Choroid plexus epithelial cell (primary cell): ENCODE measurements at regions not wholly inside any gene's neighbourhood (a gene's known extent, or its start where the extent isn't known, plus 50 kb on each side); places are given as distances from the start of the nearest gene placed in this dataset.

Source experiments
- DNase-seq: peaks from one replicate; pipeline ENCODE4 v3.0.0-alpha.2; 2010; ENCODE audit warnings: low read depth
- H3K4me3 ChIP-seq: 2 replicates; pipeline ENCODE4 v1.5.1; 2011; ENCODE audit warnings: low read depth, mild to moderate bottlenecking, control low read depth, low read length, moderate library complexity
- CTCF ChIP-seq: conservative IDR thresholded peaks from 2 replicates; pipeline ENCODE4 v1.5.1; 2011; ENCODE audit warnings: low read depth, mild to moderate bottlenecking, control low read depth, inconsistent platforms, low read length, moderate library complexity

GRCh38 chr3:74036568-74036967 is 411.8 kb upstream of the PDZRN3 start:
- no peak overlapping the region for H3K4me3 ChIP-seq
- no peak for TF ChIP-seq CTCF

GRCh38 chr3:74036102-74036501 is 411.4 kb upstream of the PDZRN3 start:
- H3K4me3 ChIP-seq: no peak overlapping the region
- no peak for DNase-seq
- TF ChIP-seq CTCF: no peak

More at GRCh38 chr3:74036568-74036967, 411.8 kb upstream of the PDZRN3 start:
- no peak for DNase-seq

- DNase-seq: no peak
- no peak overlapping the region for H3K4me3 ChIP-seq
- TF ChIP-seq CTCF: no peak
Observed at GRCh38 chr3:74033806-74034205, 409.1 kb upstream of the PDZRN3 start.

GRCh38 chr3:74033381-74033780 is 408.6 kb upstream of the PDZRN3 start:
- H3K4me3 ChIP-seq: no peak overlapping the region
- peak; percentile 2 for DNase-seq
- TF ChIP-seq CTCF: no peak

- DNase-seq: no peak
- TF ChIP-seq CTCF: no peak
- H3K4me3 ChIP-seq: no peak overlapping the region
Observed at GRCh38 chr3:74027121-74027520, 402.4 kb upstream of the PDZRN3 start.

- H3K4me3 ChIP-seq: no peak overlapping the region
- DNase-seq: no peak
- no peak for TF ChIP-seq CTCF
Observed at GRCh38 chr3:74023395-74023794, 398.7 kb upstream of the PDZRN3 start.

- DNase-seq: no peak
Observed at GRCh38 chr3:74021449-74021848, 396.7 kb upstream of the PDZRN3 start.

More at GRCh38 chr3:74021449-74021848, 396.7 kb upstream of the PDZRN3 start:
- H3K4me3 ChIP-seq: no peak overlapping the region
- TF ChIP-seq CTCF: no peak
